Skeletal muscle tissue (tissue), 3 donors: ENCODE measurements at regions not wholly inside any gene's neighbourhood (a gene's known extent, or its start where the extent isn't known, plus 50 kb on each side); places are given as distances from the start of the nearest gene placed in this dataset.
"Not testable (repeated sequence)": the region's sequence is repeated elsewhere in the genome, so short reads cannot be mapped to it uniquely, and the experiment has no call there.

Experiments used
- H3K27ac ChIP-seq: one replicate; pipeline ENCODE4 v1.7.0; 2013; ENCODE audit warnings: mild to moderate bottlenecking, low read depth, low read length, inconsistent platforms
- H3K27me3 ChIP-seq, 3 donors: one replicate each; pipeline ENCODE4 v1.7.0; 2013; ENCODE audit warnings: low read length in 3 of 3; ENCODE audit not compliant: control insufficient read depth in 3 of 3, insufficient read depth in 3 of 3
- H3K36me3 ChIP-seq, 3 donors: one replicate each; pipeline ENCODE4 v1.7.0; 2013; ENCODE audit warnings: low read length in 3 of 3; ENCODE audit not compliant: control insufficient read depth in 3 of 3, insufficient read depth in 3 of 3
- H3K4me1 ChIP-seq, 3 donors: one replicate each; pipeline ENCODE4 v1.7.0; 2013; ENCODE audit warnings: low read length in 3 of 3, mild to moderate bottlenecking in 3 of 3; ENCODE audit not compliant: control insufficient read depth in 3 of 3, insufficient read depth in 3 of 3
- H3K4me3 ChIP-seq, 3 donors: one replicate each; pipeline ENCODE4 v1.7.0; 2013; ENCODE audit warnings: low read length in 3 of 3
- H3K9ac ChIP-seq, 3 donors: one replicate each; pipeline ENCODE4 v1.7.0; 2013; ENCODE audit warnings: low read length in 3 of 3, mild to moderate bottlenecking in 3 of 3, moderate library complexity in 2 of 3, low read depth in 1 of 3
- H3K9me3 ChIP-seq, 3 donors: one replicate each; pipeline ENCODE4 v1.7.0; 2013; ENCODE audit warnings: low read length in 3 of 3; ENCODE audit not compliant: control insufficient read depth in 3 of 3
- donor health status: Osteomylitis.

DNA sequence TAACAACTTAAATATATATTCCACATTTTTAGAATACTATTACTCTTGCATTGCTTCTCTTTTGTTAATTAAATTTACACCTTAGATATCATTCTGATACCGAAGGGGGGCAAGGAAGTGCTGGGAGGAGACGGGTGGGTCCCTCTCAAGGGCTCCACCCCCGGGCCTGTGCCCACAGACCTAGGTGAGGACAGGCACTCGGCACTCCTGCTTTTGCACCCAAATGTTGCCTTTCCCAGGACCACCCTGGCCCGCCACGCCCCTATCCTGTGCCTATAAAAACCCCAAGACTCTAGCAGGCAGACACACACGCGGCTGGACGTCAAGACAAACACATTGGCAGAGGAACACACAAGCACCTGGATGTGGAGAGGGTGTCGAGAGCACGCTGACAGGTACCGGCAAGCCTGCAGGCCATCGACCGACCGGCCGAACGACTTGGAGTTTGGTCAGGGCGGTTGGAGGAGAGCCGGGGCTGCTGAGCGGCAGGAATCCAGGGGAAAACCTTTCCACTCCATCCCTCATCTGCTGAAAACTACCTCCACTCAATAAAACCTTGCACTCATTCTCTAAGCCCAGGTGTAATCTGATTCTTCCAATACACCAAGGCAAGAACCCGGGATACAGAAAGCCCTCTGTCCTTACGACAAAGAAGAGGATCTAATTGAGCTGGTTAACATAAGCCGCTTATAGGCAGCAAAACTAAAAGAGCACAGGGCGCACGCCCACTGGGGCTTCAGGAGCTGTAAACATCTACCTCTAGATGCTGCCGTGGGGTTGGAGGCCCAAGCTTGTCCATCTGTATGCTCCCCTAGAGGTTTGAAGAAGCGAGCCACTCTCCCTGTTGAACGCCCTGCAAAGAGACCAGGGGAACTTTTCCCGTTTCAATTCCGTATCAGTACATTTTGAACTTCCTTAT is 197.4 kb upstream of the PRSS16 start:
- Histone ChIP-seq H3K36me3 (no peaks in the 10 kb centered on the region), H3K4me3 (no peak overlapping the region), H3K9me3 (no peaks in the 10 kb centered on the region), H3K27ac (no peak overlapping the region), H3K4me1 (no peaks in the 10 kb centered on the region), H3K27me3 (no peaks in the 10 kb centered on the region), H3K9ac (no peak overlapping the region)

DNA sequence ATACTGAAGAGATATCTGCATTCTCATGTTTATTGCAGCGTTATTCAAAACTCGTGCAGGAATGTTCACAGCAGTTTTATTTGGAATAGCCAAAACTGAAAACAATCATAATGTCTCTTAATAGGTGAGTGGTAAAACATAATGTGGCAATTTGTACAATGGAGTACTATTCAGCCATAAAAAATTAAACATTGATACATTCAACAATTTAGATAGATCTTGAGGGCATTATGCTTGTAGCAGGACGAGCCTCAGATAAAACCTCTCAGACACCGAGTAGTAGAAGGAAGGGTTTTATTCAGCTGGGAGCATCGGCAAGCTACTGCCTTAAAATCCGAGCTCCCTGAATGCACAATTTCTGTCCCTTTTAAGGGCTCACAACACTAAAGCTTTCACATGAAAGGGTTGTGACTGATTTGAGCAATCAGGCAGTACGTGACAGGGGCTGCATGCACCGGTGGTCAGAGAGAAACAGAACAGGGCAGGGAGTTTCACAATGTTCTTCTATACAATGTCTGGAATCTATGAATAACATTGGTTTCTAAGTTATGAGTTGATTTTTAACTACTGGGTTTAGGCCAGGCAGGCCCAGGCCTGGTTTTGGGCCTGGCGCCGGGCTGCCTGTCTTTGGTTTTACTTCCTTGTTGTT is 195.3 kb upstream of the PRSS16 start:
- H3K36me3 ChIP-seq, H3K9me3 ChIP-seq, H3K4me3 ChIP-seq, H3K9ac ChIP-seq, H3K27ac ChIP-seq, H3K4me1 ChIP-seq, H3K27me3 ChIP-seq: not testable (repeated sequence)

DNA sequence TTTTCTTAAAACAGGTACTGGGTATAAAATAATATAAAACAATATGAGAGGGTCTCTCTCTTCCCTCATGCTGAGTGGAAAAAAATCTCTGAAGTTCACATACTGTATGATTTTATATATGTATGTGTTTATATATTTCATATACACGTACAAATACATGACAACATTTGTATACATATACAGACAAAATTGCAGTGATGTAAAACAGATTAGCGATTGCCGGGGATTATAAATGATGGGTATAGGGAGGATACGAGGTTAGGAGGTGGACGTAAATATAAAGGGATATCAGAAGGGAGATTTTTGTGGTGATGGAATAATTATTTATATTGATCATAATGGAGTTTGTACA is 194.8 kb upstream of the PRSS16 start:
- no peaks in the 10 kb centered on the region for H3K4me1 ChIP-seq
- no peaks in the 10 kb centered on the region for H3K36me3 ChIP-seq

DNA sequence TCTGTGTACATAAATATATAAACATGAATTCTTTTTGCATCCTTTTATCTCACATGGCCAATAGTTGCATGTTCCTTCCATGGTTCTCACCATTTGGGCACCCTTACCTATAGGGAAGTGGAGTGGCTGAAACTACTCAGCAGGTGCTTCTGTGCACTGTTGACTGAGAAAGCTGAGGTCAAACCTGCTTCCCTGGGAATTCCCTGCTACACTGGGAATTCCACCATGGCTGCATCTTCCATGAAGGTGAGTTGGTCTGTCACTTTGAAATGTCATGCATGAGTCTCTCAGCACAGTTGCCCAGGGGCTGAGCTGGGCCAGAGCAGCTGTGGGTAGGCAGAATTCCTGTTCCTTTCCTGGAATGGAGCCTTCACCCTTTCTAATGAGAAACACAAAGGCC is 193.8 kb upstream of the PRSS16 start:
- Histone ChIP-seq H3K27ac (no peak overlapping the region), H3K4me1 (no peaks in the 10 kb centered on the region), H3K27me3 (no peaks in the 10 kb centered on the region), H3K36me3 (no peaks in the 10 kb centered on the region), H3K9ac (no peak overlapping the region), H3K4me3 (no peak overlapping the region), H3K9me3 (no peaks in the 10 kb centered on the region)

More for the DNA sequence above, 194.8 kb upstream of the PRSS16 start:
- H3K27me3 ChIP-seq = no peaks in the 10 kb centered on the region
- H3K4me3 ChIP-seq = no peak overlapping the region
- no peak overlapping the region for H3K27ac ChIP-seq
- H3K9me3 ChIP-seq = no peaks in the 10 kb centered on the region
- H3K9ac ChIP-seq = no peak overlapping the region

DNA sequence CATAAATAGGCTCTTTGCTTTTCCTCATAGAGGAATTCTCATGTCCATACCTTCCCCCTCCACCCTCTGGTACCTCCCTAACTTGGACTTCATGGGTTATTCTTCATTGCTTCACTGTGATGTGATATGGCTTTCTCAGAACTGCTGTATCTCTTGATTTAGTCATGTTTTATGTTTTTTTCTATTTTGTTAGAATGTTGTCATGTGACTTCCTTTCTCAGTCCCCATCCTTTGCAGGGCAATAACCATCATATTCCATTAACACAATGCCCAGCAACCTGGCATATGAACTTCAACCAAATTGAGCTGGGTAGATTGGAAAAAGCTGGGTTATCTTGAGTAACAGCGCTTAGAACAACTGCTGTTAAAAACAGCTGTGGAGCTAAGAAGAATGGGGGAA is 190.9 kb upstream of the PRSS16 start:
- Histone ChIP-seq H3K27me3 (no peaks in the 10 kb centered on the region), H3K27ac (no peak overlapping the region), H3K4me3 (no peak overlapping the region), H3K4me1 (no peaks in the 10 kb centered on the region), H3K36me3 (no peaks in the 10 kb centered on the region), H3K9ac (no peak overlapping the region), H3K9me3 (no peaks in the 10 kb centered on the region)

DNA sequence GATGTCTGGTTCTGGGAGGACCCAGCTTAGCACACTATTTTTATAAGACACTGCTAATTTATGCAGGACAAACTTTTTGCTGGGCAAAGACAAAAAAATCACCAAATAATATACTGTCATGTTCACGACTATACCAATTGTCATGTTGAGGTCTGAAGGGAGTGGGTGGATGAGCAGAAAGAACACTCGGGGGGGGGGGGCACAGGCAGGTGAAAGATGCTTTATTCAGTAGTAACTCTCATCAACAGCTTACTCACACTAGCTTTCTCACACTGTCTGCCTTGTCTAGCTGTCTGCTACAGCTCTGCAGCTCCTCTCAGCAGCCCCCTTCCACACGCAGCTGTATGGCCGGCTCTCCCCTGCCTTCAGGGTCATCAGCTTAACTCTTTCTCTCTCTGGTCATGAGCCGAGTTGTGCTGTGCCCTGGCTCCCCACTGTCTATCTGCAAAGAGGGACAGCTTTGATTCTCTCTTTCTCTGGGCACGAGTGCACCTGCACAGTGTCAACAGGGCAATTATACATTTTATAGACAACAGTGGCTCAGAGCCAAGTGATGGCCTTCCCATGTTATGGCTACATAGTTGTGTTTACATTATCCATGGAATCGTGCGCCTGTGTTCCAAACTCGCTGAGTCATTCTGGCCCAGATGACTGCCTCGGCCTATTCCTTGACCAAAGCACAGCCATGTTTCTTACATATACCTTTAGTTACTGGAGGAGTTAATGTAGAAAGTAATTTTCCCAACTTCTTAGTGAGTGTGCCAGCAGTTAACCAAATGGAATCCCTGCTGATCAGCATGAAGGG is 187.7 kb upstream of the PRSS16 start:
- no peaks in the 10 kb centered on the region for H3K4me1 ChIP-seq
- no peaks in the 10 kb centered on the region for H3K9me3 ChIP-seq
- no peaks in the 10 kb centered on the region for H3K36me3 ChIP-seq
- H3K9ac ChIP-seq = no peak overlapping the region
- H3K27me3 ChIP-seq = no peaks in the 10 kb centered on the region
- no peak overlapping the region for H3K4me3 ChIP-seq
- H3K27ac ChIP-seq = no peak overlapping the region

DNA sequence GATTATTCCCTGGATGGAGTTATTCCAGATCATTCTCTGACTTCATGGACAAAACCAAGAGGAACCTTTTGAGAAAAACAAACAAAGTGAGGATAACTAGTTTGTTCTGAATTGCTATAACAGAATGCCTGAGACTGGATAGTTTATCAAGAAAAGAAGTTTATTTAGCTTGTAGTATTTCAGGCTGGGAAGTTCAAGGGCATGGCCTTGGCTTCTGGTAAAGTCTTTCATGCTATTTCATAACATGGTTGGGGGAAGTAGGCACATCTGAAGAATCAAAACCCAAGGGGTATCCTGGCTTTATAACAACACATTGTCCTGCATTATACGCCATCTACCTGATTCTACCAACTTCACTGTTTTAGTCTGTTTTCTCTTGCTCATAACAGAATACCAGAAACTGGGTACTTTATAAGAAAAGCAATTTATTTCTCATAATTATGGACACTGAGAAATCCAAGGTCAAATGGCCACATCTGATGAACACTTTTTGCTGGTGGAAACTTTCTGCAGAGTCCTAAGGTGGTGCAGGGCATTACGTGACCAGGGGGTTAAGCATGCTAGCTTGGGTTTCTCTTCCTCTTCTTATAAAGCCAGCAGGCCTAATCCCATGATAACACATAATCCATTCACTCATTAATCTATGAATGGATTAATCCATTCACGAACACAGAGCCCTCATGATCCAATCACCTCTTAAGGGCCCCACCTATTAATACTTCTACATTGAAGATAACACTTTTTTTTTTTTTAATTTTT is 186.1 kb upstream of the PRSS16 start:
- Histone ChIP-seq H3K4me1 (no peaks in the 10 kb centered on the region), H3K9me3 (no peaks in the 10 kb centered on the region), H3K36me3 (no peaks in the 10 kb centered on the region), H3K9ac (no peak overlapping the region), H3K27me3 (no peaks in the 10 kb centered on the region), H3K27ac (no peak overlapping the region), H3K4me3 (no peak overlapping the region)

DNA sequence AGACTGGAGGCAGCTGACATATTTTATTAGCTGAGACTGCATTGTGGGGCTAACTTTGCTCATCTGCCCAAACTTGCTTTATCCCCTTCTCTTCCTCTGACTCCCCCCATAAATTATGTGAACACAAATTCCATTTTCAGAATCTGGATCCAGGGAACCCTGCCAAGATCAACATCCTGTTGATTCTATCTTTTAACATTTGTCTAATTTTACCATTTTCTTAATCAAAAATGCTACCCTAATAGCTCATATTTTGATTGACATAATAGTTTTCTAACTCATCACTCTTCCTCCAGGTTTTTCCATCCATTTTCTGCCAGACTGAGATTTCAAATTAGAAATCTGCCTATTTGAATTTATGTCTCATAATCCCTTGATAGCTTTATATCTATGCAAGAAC is 184.7 kb upstream of the PRSS16 start:
- H3K4me1 ChIP-seq = no peaks in the 10 kb centered on the region
- H3K27me3 ChIP-seq = no peaks in the 10 kb centered on the region
- H3K9ac ChIP-seq = no peak overlapping the region
- H3K27ac ChIP-seq = no peak overlapping the region
- H3K9me3 ChIP-seq = no peaks in the 10 kb centered on the region
- no peaks in the 10 kb centered on the region for H3K36me3 ChIP-seq
- H3K4me3 ChIP-seq = no peak overlapping the region

DNA sequence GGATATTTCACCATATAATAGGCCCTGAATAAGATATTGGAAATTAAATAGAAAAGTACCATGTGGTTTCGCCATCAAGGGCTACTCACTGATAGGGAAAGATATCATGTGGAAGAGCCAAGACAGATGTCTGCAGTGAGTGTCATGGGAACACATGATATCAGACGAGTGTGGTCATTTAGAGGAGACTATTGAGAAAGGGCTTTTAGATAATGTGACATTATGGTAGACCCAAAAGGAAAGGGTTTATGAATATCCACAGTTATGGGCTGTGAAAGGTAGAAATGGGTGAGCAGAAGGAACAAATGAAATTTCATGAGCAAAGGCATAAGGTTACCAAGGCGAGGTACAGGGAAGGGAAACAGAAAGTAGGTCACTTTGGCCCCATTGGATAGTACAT is 182.3 kb upstream of the PRSS16 start:
- Histone ChIP-seq H3K4me1 (no peaks in the 10 kb centered on the region), H3K9ac (no peak overlapping the region), H3K9me3 (no peaks in the 10 kb centered on the region), H3K27ac (no peak overlapping the region), H3K27me3 (peaks cover 0 to 2% (median 2%) of the 10 kb centered on the region in 3 donors), H3K36me3 (no peaks in the 10 kb centered on the region), H3K4me3 (no peak overlapping the region)
